Adrenal gland (tissue), 9 donors: ENCODE measurements at regions not wholly inside any gene's neighbourhood (a gene's known extent, or its start where the extent isn't known, plus 50 kb on each side); places are given as distances from the start of the nearest gene placed in this dataset.

Experiments
- DNase-seq, 7 donors: peaks; one replicate each; pipeline ENCODE4 v3.0.0-alpha.2; 2019 to 2020
- H3K27ac ChIP-seq, 5 donors: fragments of 200-600 bp; sonication (generic) in 4 of 5; 1 replicate in 3 of 5; 2 replicates in 2 of 5; pipeline versions ENCODE4 v1.5.1 to v1.8.0; 2016 to 2020; ENCODE audit warnings: mild to moderate bottlenecking in 1 of 5
- H3K27me3 ChIP-seq: fragments of 200-600 bp; 2 replicates; pipeline ENCODE4 v1.8.0; 2021
- H3K36me3 ChIP-seq, 2 donors: fragments of 200-600 bp; replicated peaks in 1 of 2; 1 replicate in 1 of 2; 2 replicates in 1 of 2; pipeline versions ENCODE4 v1.5.1 to v1.8.0; 2018 to 2022
- H3K4me1 ChIP-seq, 2 donors: fragments of 200-600 bp; replicated peaks in 1 of 2; 1 replicate in 1 of 2; 2 replicates in 1 of 2; pipeline versions ENCODE4 v1.5.1 to v1.8.0; 2018 to 2021
- H3K4me3 ChIP-seq, 4 donors: fragments of 200-600 bp; sonication (generic) in 3 of 4; one replicate each; pipeline ENCODE4 v1.5.1; 2016 to 2018
- H3K9me3 ChIP-seq, 3 donors: fragments of 200-600 bp; sonication (generic) in 1 of 3; replicated peaks in 1 of 3; 1 replicate in 2 of 3; 2 replicates in 1 of 3; pipeline versions ENCODE4 v1.5.1 to v1.8.0; 2016 to 2021
- POLR2A ChIP-seq, 2 donors: fragments of 450-650 bp; IDR thresholded peaks; one replicate each; pipeline ENCODE4 v1.6.1; 2017; ENCODE audit warnings: antibody characterized with exemption in 2 of 2, mild to moderate bottlenecking in 2 of 2, moderate library complexity in 1 of 2
- WGBS, 4 donors: extraction: QIAGEN DNeasy Blood & Tissue Kit in 2 of 4; methylation state at CpG; one replicate each; pipeline versions ENCODE4 v1.1.5 to v1.1.7; 2013 to 2017; 5-methylcytosine and 5-hydroxymethylcytosine counted together
- intact Hi-C, 2 donors: fragments of 100-400 bp; cut with DNase I; formaldehyde crosslinking; loops; one replicate each; pipeline versions ENCODE4 v1.14.1 to v1.15.0; 2022 to 2023
- TF ChIP-seq, protein P1 (sequence below), 6 experiments: fragments of 450-650 bp in 4 of 6; fragments of 200-600 bp in 2 of 6; sonication (generic) in 1 of 6; IDR thresholded peaks; 1 replicate in 5 of 6; 2 replicates in 1 of 6; pipeline versions ENCODE4 v1.5.1 to v1.8.0; 2016 to 2021; ENCODE audit warnings: antibody characterized with exemption in 6 of 6, mild to moderate bottlenecking in 2 of 6, moderate library complexity in 1 of 6
- donor health status: healthy with polysubstance abuse.
- donor health status: Bipolar disorder and iron deficiency.
- donor health status: DM: yes; HTN: yes; CAD: no.
- donor health status: DM: no; HTN: no; CAD: no.
- donor health status: DM: no; HTN: no; CAD: no.

DNA sequence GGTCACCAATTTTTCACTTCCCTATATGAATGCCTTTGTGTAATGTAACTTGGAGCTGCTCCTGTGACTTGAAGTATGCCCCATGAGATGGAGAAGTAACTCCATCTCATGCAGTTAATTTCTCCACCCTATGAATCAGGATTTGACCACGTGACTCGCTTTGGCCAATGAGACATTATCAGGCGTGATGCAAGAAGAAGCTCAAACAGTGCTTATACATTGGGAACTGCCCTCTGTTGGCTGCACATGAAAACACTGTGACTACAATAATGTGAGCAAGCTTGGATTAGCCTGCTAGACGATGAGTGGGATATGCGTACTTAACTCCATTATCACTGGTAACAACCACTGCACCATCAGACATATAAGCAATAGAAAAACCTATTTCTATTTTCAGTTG lies 684.4 kb downstream of the PLA2G4A start:
- H3K27ac ChIP-seq: no peak overlapping the region
- H3K4me3 ChIP-seq: no peak overlapping the region
- no peaks in the 10 kb centered on the region for H3K36me3 ChIP-seq
- H3K4me1 ChIP-seq: no peaks in the 10 kb centered on the region
- intact Hi-C loops: no loop called here
- WGBS, 4 donors: 72 to 86% (median 76%) methylated on average over 5 of the region's 5 CpGs
- no peaks in the 10 kb centered on the region for H3K9me3 ChIP-seq
- H3K27me3 ChIP-seq: no peaks in the 10 kb centered on the region
- TF ChIP-seq, protein P1, sequence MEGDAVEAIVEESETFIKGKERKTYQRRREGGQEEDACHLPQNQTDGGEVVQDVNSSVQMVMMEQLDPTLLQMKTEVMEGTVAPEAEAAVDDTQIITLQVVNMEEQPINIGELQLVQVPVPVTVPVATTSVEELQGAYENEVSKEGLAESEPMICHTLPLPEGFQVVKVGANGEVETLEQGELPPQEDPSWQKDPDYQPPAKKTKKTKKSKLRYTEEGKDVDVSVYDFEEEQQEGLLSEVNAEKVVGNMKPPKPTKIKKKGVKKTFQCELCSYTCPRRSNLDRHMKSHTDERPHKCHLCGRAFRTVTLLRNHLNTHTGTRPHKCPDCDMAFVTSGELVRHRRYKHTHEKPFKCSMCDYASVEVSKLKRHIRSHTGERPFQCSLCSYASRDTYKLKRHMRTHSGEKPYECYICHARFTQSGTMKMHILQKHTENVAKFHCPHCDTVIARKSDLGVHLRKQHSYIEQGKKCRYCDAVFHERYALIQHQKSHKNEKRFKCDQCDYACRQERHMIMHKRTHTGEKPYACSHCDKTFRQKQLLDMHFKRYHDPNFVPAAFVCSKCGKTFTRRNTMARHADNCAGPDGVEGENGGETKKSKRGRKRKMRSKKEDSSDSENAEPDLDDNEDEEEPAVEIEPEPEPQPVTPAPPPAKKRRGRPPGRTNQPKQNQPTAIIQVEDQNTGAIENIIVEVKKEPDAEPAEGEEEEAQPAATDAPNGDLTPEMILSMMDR (IDR thresholded peaks at IDR 0.05): no peak
- no peak for TF ChIP-seq POLR2A (IDR thresholded peaks at IDR 0.05)
- DNase-seq: no peak

DNA sequence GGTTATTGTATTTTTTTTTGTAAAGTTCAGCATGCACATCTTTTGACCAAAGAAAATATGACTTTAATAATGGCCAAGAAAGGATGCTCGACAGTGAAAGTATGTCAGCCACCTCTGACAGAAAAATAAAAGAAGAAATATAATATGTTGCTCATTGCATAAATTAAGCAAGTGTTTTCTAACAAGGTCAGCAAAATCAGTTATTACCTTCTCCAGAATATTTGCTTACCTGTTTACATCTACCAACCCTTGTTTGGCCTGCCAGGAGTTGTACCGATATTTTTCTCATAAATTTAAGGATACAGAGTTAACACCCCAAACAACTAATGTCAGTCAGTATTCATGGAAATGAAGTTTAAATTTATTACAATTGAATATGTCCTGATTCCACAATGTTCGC lies 685.4 kb downstream of the PLA2G4A start:
- H3K36me3 ChIP-seq: no peaks in the 10 kb centered on the region
- no peaks in the 10 kb centered on the region for H3K4me1 ChIP-seq
- no peak overlapping the region for H3K4me3 ChIP-seq
- no peak overlapping the region for H3K27ac ChIP-seq
- no peak for DNase-seq
- 77 to 86% (median 80%) methylated on average over 3 of the region's 3 CpGs for WGBS, 4 donors
- intact Hi-C loops: no loop called here
- H3K9me3 ChIP-seq: no peaks in the 10 kb centered on the region
- no peaks in the 10 kb centered on the region for H3K27me3 ChIP-seq
- TF ChIP-seq, protein P1 (IDR thresholded peaks at IDR 0.05): no peak
- no peak for TF ChIP-seq POLR2A (IDR thresholded peaks at IDR 0.05)

DNA sequence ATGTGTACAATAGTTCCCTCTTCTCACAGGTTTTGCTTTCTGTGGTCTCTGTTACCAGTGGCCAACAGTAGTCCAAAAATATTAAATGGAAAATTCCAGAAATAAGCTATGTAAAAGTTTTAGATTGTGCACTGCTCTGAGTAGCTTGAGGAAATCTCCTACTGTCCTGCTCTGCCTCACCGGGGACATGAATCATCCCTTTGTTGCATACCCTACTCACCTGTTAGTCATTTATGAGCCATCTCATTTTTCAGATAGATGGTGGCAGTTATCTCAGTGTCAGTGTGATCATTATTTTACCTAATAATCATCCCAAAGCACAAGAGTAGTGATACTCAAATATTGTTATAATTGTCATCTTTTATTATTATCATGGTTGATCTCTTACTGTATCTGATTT lies 688.1 kb downstream of the PLA2G4A start:
- Histone ChIP-seq H3K27ac (no peak overlapping the region), H3K9me3 (no peaks in the 10 kb centered on the region), H3K36me3 (no peaks in the 10 kb centered on the region), H3K27me3 (no peaks in the 10 kb centered on the region), H3K4me1 (no peaks in the 10 kb centered on the region), H3K4me3 (no peak overlapping the region)
- 65 to 78% (median 72%) methylated on average over 1 of the region's 1 CpG for WGBS, 4 donors
- no peak for DNase-seq
- intact Hi-C loops: no loop called here
- no peak for TF ChIP-seq POLR2A (IDR thresholded peaks at IDR 0.05)
- TF ChIP-seq, protein P1 (IDR thresholded peaks at IDR 0.05): no peak

DNA sequence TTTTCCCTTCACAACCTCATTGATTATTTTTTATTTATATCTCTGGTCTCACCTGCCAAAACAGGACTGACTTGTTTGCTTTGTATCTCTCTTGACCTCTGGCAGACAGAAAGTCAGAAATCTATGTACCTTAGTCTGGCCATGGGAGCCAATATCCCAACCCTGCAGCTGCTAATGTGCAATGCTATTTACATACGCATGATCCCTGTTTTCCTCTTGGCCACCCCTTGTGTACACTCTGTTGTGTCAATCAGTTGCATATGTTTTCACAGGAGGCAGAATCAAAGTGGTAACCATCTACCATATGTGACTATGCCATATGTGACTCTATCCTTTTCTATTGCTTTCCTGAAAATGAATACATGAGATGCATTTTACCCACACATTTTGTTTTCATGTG lies 688.8 kb downstream of the PLA2G4A start:
- Histone ChIP-seq H3K27me3 (no peaks in the 10 kb centered on the region), H3K4me1 (no peaks in the 10 kb centered on the region), H3K36me3 (no peaks in the 10 kb centered on the region), H3K27ac (no peak overlapping the region), H3K9me3 (no peaks in the 10 kb centered on the region), H3K4me3 (no peak overlapping the region)
- DNase-seq: no peak
- intact Hi-C loops: no loop called here
- no peak for TF ChIP-seq POLR2A (IDR thresholded peaks at IDR 0.05)
- TF ChIP-seq, protein P1 (IDR thresholded peaks at IDR 0.05): no peak
- WGBS, 4 donors: 86 to 96% (median 91%) methylated on average over 1 of the region's 1 CpG
